ENCODE measurements at regions not wholly inside any gene's neighbourhood (a gene's known extent, or its start where the extent isn't known, plus 50 kb on each side); places are given as distances from the start of the nearest gene placed in this dataset.

DNA sequence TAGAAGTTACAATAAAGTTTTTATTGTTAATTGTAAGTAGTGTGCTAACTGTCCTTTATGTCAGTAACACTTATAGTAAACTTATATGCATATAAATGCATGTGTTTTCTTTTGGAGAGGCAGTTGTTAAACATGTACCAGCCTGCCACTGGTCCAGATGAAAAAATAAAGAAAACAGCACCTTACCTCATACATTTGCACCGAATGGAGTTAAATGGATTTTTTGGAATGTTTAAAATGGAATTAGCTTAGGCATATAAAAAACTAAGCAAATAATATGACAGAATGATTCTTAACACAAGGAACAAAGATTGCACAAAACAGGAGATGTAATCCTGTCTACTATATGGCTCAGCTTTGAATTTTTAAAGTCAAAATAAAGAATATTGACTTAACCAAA lies 50.2 kb upstream of the ALDH1A3 start:
- no peak for DNase-seq (ENCODE audit: low spot score)
- Histone ChIP-seq H3K4me1 (ENCODE audit: control insufficient read depth in 4 of 4, insufficient read depth in 4 of 4, low read length in 3 of 4) (no peaks in the 10 kb centered on the region), H3K9ac (ENCODE audit: low read depth in 1 of 2, low read length in 2 of 2) (no peak overlapping the region), H3K27me3 (ENCODE audit: control insufficient read depth in 4 of 4, insufficient read depth in 4 of 4, low read length in 3 of 4) (peaks cover 0 to 5% (median under 1%) of the 10 kb centered on the region in 4 donors), H3K27ac (ENCODE audit: low read depth in 1 of 2, low read length in 2 of 2) (no peak overlapping the region), H3K4me3 (ENCODE audit: low read depth in 1 of 3, low read length in 3 of 3) (no peak overlapping the region), H3K36me3 (ENCODE audit: control insufficient read depth in 4 of 4, insufficient read depth in 3 of 4, low read depth in 1 of 4, low read length in 3 of 4) (no peaks in the 10 kb centered on the region), H3K9me3 (ENCODE audit: control insufficient read depth in 4 of 4, low read length in 3 of 4) (peaks cover 0 to 2% (median 2%) of the 10 kb centered on the region in 4 donors)
- WGBS, result 76% methylated on average over 1 of the region's 1 CpG
- TF ChIP-seq ATF3 (IDR thresholded peaks at IDR 0.05) (no peak), YY1 (IDR thresholded peaks at IDR 0.05) (no peak), JUND (IDR thresholded peaks at IDR 0.05) (no peak), SP1 (IDR thresholded peaks at IDR 0.05) (no peak), FOXA1 (IDR thresholded peaks at IDR 0.05) (no peak), TAF1 (conservative IDR thresholded peaks at IDR 0.05) (no peak), RAD21 (IDR thresholded peaks at IDR 0.05) (no peak), HNF4G (IDR thresholded peaks at IDR 0.05) (no peak), NR2F2 (IDR thresholded peaks at IDR 0.05) (no peak), RXRA (IDR thresholded peaks at IDR 0.05) (no peak), ZBTB33 (IDR thresholded peaks at IDR 0.05) (no peak), GABPA (IDR thresholded peaks at IDR 0.05 in 1 of 2, conservative IDR thresholded peaks at IDR 0.05 in 1 of 2) (no peak), REST (IDR thresholded peaks at IDR 0.05) (no peak), EGR1 (IDR thresholded peaks at IDR 0.05; ENCODE audit: low read depth in 2 of 2) (no peak)

Measured in liver (tissue), 7 donors.